HT-29 (cell line): ENCODE measurements at regions not wholly inside any gene's neighbourhood (a gene's known extent, or its start where the extent isn't known, plus 50 kb on each side); places are given as distances from the start of the nearest gene placed in this dataset.

ENCODE experiments used
- DNase-seq: peaks from one replicate; pipeline ENCODE4 v3.0.0-alpha.2; 2015; ENCODE audit warnings: low spot score

GRCh38 chr5:125004009-125004408, 257.6 kb upstream of the ZNF608 start:
- DNase-seq = no peak

- no peak for DNase-seq
Measured at GRCh38 chr5:125005266-125005665, 258.8 kb upstream of the ZNF608 start.

DNA sequence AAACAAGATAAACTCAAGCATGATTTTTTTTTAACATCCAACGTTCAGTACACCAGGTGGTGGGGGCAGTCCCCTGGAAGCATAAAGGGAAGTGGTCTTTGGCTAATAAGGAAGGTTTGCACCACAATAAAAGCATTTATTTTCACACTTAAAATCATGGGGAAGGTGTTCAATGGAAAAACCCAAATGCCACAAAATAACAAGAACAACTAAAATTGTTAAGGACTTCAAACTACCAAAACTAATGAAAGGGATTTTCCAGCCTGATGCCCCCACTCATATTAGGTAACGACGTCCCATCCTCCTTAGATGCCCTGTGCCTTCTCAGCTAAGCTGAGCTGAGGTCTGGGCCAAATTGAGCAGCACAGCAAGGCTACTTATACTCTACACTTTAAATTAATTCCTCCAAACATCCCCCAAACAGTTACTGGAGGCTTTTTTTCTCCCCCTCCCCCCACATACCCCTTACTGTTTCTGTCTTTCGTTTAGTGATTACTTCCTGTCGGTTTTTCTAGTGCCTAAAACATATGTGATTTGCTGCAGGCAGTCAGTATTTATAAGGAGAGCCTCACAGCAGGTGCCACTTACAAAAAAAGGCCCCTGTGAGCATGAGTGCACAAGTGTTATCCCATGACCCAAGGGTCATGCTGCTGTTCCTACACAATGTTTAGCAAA, 259.7 kb upstream of the ZNF608 start:
- DNase-seq = no peak

- DNase-seq = no peak
Measured at GRCh38 chr5:125010356-125010755, 263.9 kb upstream of the ZNF608 start.

DNA sequence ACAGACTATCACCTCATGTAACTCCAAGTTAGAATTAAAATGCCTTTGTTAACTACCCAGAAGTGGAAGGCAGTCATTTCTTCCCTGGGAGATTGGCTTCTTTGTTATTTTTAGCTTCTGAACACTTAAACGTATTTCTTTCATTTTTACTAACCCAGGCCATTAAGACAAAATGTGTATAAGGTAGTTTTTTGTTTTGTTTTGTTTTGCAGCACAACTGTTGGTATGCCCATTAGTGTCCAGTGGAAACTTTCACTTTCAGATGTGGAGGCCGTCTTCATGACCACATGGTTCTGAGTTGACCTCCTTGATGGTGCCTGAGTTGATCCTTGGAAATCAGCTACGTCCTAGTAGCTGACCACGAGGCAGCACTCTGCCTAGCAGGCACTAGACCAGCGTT, 264.6 kb upstream of the ZNF608 start:
- DNase-seq = no peak

DNA sequence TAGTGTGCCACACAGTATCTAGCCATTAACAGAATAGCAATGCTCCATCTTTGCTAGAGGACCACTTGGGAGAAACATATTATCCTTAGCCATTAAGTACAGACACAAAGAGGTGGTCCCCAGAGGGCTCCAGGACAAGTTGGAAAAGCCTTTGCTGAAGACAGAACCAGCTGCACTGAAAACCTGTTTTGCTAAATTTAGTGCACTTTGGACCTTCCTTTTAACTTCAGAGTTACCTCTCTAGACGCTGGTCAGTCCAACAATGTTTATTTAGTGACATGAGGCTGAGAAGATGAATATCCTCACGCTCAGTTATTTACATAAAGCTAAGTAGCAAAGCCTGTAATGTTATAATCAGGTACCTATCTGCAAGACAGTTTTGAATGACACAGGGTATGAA, 265.0 kb upstream of the ZNF608 start:
- peak; percentile 82 for DNase-seq

DNA sequence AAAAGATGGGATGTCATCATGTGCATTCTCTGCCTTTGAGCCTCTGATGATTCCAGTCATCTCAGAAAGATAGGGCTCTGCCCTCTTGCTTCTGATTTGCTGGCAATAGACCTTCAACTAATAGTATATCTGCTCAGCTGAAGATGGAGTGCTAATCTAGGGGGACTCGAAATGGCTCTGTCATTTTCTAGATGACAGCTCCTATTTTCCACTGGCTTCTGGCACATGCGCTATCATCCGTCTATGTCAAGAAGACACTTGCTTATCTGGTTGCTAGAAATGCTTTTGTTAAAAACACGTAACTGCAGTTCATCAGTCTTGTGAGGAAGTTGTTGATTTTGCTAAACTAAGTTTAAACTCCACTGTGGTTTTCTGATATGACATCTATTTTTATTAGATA, 265.5 kb upstream of the ZNF608 start:
- DNase-seq = no peak

DNA sequence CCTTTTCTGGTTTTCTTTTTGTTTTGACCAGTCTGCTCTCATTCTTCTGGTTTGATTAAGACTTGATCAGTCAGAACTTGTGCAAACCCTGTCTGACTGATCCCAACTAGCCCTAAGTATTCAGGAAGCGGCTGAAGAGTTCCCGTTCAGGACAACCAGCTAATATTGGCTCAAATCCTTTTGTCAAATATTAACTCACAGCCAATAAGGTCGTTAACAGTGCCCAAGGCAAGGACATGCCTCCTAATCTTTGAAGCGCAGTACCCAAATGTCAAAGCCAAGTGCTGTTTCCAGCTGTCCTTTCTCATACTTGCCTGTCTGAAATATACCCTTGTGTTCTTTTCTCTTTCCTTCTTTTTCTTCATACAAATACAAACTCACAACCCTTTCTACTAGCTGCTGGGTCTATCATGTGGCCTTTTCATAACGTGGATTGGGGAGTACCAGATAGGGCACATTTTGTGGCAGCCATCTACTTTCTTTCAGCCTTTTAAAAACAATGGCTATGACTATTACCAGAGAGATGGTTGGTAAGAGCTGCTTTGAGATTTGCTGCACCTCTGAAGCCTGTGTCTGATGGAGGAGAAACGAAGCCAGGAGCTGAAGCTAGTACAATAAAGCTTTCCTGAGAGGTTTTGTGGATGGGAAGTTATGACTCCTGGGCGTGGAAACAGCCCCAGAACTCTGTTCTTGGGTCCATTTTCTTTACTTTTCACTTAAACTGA, 266.4 kb upstream of the ZNF608 start:
- DNase-seq = peak; percentile 62

- DNase-seq = no peak
Measured at GRCh38 chr5:125014202-125014601, 267.8 kb upstream of the ZNF608 start.

GRCh38 chr5:125017796-125018195, 271.4 kb upstream of the ZNF608 start:
- no peak for DNase-seq

- DNase-seq = no peak
Measured at GRCh38 chr5:125023673-125024072, 277.2 kb upstream of the ZNF608 start.

DNA sequence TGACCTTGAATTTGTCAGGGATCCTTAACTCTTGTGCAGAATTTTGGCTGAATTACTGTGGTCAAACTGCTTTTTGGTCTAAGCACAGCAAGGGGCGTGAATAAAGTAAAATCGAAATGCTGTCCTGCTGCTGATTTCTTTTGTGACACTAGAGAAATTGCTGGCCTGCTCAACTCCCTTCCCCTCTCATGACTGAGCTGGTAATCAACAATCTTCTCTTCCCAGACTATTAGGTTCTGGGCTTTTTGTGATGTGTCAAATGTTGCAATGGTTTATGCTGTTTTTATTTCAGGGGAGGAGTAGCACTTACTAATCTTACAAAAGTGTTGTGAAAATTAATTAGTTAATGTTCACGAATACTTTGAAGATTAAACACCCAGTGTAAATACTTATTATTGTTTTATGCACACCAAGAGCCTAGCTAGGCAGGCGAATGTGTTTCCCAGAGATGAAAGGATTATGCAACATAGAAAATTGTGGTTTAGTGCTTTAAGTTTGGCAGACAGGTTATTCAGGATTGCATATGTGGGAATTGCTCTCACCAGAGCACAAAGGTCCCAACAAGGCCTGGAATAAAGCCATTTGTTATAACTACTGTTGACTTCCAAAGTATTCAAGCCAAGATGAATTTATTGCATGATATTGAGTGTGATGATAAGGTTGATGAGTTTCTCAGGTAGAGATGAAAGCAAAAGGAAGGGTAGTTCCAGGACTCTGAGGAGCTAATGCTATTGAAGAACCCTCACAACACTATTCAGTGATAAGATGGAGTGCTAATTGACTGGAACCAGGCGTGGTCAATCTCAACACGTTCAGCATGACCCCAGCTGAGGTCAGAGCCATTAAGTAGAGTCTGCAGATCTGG, 280.7 kb upstream of the ZNF608 start:
- DNase-seq = peak; percentile 86

- DNase-seq = no peak
Measured at GRCh38 chr5:125032286-125032685, 285.8 kb upstream of the ZNF608 start.

DNA sequence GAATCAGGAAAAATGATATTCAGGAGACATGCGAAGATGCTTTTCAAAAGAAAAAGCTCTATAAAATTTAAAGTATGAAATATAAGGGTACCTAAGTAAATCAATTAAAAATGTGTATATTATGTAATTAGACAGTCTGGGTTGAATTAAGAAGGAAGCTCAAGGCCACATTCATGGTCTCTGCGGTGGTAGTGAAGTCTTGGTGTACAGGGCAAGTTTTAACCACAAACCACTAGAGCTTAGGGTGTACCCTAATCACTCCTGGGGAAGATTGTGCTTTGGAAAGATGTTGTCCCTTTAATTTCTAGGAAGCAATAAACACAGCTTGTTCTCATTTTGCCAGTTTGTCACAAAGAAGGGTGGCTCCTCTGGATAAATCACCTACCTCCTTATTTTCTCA, 287.2 kb upstream of the ZNF608 start:
- no peak for DNase-seq

DNA sequence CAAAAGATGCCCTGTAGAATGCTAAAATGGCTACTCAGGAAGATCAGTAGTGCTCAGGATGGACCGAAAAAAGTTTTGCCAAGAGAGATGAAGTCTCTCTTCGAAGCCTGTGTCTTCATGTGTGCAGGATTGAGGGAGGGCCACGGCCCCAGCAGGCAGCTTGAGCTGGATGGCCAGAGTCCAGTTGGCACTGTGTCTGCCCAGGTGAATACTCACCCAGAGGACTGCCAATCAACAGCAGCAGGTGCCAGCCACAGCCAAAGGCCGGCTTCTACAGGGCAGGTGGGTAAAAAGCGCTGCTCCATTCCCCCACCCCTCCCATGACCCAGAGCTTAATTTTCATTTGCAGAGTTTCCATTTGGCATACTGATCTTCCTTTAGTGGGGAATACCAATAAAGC, 287.9 kb upstream of the ZNF608 start:
- DNase-seq = no peak

DNA sequence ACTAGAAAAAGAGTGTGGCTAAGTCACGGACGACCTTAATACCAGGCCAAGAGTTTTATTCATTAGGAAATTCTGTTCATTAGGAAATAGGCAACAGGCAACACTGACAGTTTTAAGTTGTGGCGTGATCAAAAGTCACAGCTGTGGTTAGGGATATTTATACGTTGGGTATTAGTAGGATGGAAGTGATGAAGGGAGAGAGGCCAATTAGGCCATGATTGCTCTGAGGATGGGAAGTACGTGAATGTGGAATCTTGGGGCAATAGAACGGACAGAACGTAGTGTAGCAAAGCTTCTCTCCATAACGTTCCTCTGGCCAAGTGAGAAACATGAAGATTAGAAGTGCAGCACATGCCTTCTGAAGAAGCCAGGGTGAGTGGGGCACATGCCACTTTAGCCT, 290.1 kb upstream of the ZNF608 start:
- DNase-seq = no peak

- DNase-seq = no peak
Measured at GRCh38 chr5:125037020-125037419, 290.6 kb upstream of the ZNF608 start.

GRCh38 chr5:125037530-125037929, 291.1 kb upstream of the ZNF608 start:
- no peak for DNase-seq

GRCh38 chr5:125038477-125038876, 292.0 kb upstream of the ZNF608 start:
- DNase-seq = no peak

GRCh38 chr5:125041798-125042197, 295.4 kb upstream of the ZNF608 start:
- DNase-seq = no peak

DNA sequence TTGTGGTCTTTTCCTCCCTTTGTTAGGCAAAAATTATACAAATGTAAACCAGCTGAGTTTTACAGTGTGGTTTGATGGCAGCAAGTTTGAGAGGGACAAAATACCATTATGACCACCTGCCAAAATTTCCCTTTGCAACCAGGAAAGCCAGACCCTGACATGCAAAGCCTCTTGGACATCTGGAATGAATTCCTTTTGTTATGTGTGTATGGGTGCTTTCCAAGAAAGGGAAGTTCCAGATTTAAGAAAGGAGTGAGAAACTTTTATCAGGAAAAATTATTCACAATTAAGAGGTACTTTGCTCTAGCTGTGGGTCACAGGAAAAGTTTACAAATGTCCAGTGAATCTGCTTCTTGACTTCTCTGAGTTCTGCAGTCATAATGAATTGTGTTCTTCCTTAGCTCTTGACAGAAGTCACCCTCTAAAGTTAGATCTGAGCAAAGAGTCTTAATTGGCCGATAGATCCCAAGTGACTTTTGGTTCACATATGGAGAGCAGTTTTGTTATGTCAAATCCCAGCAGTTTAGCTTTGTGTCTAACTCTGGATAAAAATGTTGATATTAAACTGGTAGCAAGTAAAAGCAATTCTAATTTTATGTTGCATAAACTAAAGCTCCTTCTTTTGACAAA, 295.9 kb upstream of the ZNF608 start:
- no peak for DNase-seq

- DNase-seq = peak; percentile 73
Measured at GRCh38 chr5:125043781-125044391, 297.4 kb upstream of the ZNF608 start.
